COLO668 (cell line): ENCODE measurements at regions not wholly inside any gene's neighbourhood (a gene's known extent, or its start where the extent isn't known, plus 50 kb on each side); places are given as distances from the start of the nearest gene placed in this dataset.
A peak's percentile ranks its signal among the peaks of the same experiment; 100 is the strongest.

Experiments
- DNase-seq: peaks from one replicate; lab custom pipeline; 2025; ENCODE audit not compliant: unreplicated experiment; lab: John Stamatoyannopoulos, UW

DNA sequence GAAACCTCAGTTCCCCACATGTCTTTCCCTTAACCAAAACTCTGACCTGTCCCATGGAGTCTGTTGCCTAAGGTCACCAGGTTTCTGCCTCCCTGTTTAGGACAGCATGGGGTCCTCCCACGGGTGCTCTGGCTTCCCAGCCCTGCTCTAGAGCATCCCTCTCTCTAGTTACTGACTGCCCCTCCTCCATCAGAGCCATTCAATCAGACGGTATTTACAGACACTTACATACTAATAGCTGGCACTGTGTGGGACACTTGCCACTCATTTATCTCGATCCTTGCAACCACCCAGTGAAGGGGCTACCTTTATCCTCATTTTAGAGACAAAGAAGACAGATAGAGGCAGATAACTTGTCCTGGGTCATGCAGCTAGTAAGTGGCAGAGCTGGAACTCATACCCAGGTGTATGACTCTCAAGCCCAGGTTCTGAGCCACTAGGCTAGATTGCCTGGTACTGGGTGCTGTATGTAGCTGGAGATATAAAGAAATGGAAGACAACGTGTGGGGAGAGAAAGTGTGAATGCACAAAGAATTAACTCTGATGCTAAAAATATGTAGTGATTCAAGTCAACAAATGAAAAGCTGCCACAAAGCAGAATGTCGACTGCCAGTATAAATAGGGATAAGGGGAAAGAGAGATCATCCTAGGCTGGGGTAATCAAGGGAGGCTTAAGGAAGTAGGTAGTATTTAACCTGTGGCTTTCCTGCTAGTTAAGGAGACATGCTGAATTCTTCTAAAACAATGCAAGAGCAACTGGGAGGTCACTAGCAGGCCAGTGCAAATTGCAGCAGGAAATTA is 52.5 kb upstream of the PDE8B start:
- no peak for DNase-seq

DNA sequence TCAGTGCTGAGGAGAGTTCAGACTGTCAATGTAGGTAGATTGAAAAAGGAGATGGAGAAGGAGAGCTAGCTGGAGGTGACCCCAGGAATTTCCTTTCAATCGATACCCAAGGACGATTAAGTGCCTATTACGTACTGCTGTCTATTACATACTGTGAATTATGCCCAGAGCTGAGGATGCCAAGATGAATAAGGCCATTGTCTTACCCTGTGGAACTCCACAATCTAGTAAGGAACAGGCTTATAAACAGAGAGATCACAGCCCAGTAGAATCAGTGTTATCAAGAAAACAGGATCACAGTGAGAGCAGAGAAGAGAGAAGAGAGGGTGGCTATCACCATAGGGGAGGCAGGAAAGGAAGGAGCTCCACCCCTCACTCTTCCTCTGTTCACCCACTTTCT is 54.1 kb upstream of the PDE8B start:
- DNase-seq, result no peak

DNA sequence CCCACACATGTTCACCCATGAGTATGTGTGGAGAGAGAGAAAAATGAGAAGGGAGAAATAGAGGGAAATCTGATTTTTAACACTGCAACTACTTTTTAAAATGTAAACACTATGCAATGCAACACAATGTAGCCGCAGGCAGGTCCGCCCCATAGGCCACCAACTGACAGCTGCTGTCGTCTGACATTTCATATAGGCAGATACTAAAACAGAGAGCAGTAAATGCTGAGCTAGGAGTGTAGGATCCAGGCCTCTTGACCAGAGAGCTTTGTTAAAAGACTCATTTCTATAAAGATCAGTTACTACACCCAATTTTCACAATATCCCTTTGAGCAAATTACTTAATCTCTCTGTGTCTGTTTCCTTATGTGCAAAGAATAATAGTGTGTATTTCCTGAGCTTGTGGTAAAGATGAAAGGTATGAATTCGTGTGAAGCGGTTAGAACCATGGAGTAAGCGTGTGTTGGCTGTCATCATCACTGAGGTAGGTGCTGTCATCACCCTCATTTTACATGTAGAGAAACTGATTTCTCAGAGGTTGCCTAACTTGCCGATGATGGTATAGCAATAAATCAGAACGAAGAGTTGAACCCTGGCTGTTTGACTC is 55.2 kb upstream of the PDE8B start:
- DNase-seq, result no peak

DNA sequence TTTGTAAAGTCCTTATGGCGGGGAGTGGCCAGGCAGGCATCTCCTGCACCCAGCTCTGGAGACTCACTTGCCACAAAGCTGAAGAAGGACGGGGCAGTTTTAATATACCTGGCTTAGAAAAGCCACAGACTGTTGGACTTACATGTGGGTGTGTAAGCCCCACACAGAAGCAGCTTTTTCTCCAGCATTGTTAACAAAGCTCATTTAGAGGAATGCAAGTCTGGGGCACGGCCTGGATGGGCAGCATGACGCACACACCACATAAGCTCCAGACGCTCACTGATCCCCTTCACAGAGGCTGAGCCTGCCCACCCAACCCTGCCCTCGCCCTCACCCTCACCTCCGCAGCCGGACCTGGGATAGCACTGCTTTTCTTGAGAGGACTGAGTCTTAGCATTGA is 58.0 kb upstream of the PDE8B start:
- no peak for DNase-seq

GRCh38 chr5:77151501-77151900 is 59.0 kb upstream of the PDE8B start:
- no peak for DNase-seq

GRCh38 chr5:77146896-77147295 is 59.8 kb upstream of the ZBED3 start:
- DNase-seq, result no peak

GRCh38 chr5:77145666-77146065 is 58.6 kb upstream of the ZBED3 start:
- DNase-seq, result no peak

GRCh38 chr5:77144837-77145139 is 57.7 kb upstream of the ZBED3 start:
- no peak for DNase-seq

DNA sequence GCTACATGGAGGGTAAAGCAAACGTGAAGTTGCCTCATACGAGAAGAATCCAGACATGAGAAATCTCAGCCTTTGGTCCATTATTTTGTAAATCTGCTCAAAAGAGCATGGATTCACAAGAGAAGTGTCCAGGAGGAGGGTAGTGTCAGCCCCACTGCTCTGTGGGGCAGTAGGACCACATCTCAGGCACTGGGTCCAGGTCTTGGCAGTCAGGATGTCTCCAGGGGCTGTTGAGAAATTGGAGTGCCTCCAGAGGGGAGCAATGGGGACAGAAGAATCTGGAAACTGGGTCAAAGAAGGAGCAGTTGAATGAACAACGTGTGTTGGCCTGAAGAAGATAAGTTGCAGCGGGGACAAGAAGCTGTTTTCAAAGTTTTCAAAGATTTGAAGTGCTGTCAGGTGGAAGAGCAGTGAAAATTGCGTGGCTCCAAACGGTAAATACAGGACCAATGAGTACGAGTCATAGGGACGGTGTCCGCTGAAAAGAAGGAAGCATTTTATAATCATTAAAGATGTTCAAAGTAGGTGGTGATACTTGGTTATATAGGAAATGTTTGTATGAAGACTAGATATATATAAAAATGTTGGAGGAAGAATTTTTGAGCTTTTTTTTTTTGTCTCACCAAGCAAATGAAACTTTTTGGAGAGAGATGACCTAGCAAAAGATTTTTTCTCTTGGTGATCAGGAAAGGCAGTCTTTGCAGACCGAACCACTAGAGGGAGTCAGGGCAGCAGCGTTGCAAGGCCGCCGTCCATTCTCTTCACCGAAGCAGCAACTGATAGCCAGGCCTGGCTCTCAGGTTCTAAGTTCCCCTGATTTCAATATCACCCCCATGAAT is 57.1 kb upstream of the ZBED3 start:
- peak; percentile 53 for DNase-seq

GRCh38 chr5:77140350-77140749 is 53.3 kb upstream of the ZBED3 start:
- no peak for DNase-seq

DNA sequence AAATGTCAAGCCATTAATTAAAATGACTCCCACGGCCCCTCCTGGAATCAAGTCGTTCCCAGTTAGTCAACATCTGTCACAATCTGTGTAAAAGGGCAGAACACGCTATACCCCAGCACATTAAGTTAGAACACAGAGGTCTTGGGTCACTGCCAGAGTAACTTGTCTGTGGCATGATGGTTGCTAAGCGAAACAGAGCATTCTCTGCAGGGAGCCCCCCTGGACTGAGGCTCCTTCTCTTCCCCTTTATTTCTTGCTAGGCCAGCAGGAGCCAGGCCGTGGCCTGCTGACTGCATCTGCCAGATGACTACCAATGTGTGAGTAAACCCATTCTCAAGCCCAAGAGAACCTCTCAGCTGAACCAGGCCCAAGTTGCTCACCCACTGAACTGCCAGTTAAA is 51.9 kb upstream of the ZBED3 start:
- no peak for DNase-seq
